ENCODE measurements at regions not wholly inside any gene's neighbourhood (a gene's known extent, or its start where the extent isn't known, plus 50 kb on each side); places are given as distances from the start of the nearest gene placed in this dataset.

DNA sequence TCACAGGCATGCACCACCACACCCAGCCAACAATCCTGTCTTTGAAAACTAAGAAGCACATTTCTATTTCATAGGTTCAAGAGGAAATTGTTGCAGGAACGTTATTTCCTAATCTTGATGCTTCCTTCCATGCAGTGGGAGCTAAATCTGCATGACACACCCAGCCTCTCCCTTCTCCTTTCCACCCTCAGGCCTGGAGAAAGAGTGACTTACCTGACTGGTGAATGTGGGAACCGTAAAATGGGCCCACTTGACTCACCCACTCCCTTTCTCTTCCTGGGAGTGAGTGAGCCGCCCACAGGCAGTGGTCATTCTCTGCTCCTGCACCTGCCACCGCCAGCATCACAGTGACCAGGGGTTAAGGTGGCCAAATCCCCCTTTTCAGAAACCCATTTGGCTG is 78.2 kb downstream of the C9orf50 start (continued):
- TF ChIP-seq, protein P1, sequence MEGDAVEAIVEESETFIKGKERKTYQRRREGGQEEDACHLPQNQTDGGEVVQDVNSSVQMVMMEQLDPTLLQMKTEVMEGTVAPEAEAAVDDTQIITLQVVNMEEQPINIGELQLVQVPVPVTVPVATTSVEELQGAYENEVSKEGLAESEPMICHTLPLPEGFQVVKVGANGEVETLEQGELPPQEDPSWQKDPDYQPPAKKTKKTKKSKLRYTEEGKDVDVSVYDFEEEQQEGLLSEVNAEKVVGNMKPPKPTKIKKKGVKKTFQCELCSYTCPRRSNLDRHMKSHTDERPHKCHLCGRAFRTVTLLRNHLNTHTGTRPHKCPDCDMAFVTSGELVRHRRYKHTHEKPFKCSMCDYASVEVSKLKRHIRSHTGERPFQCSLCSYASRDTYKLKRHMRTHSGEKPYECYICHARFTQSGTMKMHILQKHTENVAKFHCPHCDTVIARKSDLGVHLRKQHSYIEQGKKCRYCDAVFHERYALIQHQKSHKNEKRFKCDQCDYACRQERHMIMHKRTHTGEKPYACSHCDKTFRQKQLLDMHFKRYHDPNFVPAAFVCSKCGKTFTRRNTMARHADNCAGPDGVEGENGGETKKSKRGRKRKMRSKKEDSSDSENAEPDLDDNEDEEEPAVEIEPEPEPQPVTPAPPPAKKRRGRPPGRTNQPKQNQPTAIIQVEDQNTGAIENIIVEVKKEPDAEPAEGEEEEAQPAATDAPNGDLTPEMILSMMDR (IDR thresholded peaks at IDR 0.05; ENCODE audit: low read depth, low read length, missing input control), result no peak
- TF ChIP-seq, protein P2, sequence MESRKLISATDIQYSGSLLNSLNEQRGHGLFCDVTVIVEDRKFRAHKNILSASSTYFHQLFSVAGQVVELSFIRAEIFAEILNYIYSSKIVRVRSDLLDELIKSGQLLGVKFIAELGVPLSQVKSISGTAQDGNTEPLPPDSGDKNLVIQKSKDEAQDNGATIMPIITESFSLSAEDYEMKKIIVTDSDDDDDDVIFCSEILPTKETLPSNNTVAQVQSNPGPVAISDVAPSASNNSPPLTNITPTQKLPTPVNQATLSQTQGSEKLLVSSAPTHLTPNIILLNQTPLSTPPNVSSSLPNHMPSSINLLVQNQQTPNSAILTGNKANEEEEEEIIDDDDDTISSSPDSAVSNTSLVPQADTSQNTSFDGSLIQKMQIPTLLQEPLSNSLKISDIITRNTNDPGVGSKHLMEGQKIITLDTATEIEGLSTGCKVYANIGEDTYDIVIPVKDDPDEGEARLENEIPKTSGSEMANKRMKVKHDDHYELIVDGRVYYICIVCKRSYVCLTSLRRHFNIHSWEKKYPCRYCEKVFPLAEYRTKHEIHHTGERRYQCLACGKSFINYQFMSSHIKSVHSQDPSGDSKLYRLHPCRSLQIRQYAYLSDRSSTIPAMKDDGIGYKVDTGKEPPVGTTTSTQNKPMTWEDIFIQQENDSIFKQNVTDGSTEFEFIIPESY (IDR thresholded peaks at IDR 0.05), result no peak

DNA sequence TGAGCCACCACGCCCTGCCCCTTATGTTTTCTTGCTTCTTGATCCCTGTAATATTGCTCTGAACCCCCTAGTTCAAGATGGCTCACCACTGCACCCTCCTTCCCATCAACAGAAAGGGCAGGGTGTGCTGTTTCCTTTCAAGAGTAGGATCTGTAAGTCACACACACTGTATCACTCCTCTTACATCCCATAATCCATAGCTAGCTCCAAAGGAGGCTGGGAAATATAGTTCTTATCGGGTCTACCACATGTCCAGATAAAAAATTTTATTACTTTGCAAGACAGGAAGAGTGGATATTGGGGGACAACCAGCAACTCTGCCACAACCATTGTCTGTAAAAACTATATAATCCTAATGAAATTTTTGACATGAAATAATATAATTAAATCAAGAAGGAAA is 79.6 kb downstream of the C9orf50 start:
- no peak for TF ChIP-seq HNF4A (conservative IDR thresholded peaks at IDR 0.05)
- TF ChIP-seq FOXA2 (IDR thresholded peaks at IDR 0.05), result no peak
- TF ChIP-seq YY1 (IDR thresholded peaks at IDR 0.05), result no peak
- TF ChIP-seq, protein P3, sequence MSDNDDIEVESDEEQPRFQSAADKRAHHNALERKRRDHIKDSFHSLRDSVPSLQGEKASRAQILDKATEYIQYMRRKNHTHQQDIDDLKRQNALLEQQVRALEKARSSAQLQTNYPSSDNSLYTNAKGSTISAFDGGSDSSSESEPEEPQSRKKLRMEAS (IDR thresholded peaks at IDR 0.05), result no peak
- no peak for TF ChIP-seq GABPA (IDR thresholded peaks at IDR 0.05 in 1 of 2, conservative IDR thresholded peaks at IDR 0.05 in 1 of 2)
- TF ChIP-seq, protein P4, sequence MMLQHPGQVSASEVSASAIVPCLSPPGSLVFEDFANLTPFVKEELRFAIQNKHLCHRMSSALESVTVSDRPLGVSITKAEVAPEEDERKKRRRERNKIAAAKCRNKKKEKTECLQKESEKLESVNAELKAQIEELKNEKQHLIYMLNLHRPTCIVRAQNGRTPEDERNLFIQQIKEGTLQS (IDR thresholded peaks at IDR 0.05), result no peak
- TF ChIP-seq, protein P2 (IDR thresholded peaks at IDR 0.05), result no peak
- no peak for TF ChIP-seq JUND (IDR thresholded peaks at IDR 0.05)
- no peak for TF ChIP-seq RXRA (IDR thresholded peaks at IDR 0.05)
- no peak for TF ChIP-seq SP1 (IDR thresholded peaks at IDR 0.05)
- no peak for TF ChIP-seq HNF4G (IDR thresholded peaks at IDR 0.05)
- no peak for TF ChIP-seq NR2F2 (IDR thresholded peaks at IDR 0.05)
- TF ChIP-seq FOXA1 (IDR thresholded peaks at IDR 0.05), result no peak
- no peak for TF ChIP-seq EGR1 (IDR thresholded peaks at IDR 0.05; ENCODE audit: low read depth in 2 of 2)
- no peak for TF ChIP-seq RAD21 (IDR thresholded peaks at IDR 0.05)
- TF ChIP-seq TAF1 (conservative IDR thresholded peaks at IDR 0.05), result no peak
- TF ChIP-seq, protein P5, sequence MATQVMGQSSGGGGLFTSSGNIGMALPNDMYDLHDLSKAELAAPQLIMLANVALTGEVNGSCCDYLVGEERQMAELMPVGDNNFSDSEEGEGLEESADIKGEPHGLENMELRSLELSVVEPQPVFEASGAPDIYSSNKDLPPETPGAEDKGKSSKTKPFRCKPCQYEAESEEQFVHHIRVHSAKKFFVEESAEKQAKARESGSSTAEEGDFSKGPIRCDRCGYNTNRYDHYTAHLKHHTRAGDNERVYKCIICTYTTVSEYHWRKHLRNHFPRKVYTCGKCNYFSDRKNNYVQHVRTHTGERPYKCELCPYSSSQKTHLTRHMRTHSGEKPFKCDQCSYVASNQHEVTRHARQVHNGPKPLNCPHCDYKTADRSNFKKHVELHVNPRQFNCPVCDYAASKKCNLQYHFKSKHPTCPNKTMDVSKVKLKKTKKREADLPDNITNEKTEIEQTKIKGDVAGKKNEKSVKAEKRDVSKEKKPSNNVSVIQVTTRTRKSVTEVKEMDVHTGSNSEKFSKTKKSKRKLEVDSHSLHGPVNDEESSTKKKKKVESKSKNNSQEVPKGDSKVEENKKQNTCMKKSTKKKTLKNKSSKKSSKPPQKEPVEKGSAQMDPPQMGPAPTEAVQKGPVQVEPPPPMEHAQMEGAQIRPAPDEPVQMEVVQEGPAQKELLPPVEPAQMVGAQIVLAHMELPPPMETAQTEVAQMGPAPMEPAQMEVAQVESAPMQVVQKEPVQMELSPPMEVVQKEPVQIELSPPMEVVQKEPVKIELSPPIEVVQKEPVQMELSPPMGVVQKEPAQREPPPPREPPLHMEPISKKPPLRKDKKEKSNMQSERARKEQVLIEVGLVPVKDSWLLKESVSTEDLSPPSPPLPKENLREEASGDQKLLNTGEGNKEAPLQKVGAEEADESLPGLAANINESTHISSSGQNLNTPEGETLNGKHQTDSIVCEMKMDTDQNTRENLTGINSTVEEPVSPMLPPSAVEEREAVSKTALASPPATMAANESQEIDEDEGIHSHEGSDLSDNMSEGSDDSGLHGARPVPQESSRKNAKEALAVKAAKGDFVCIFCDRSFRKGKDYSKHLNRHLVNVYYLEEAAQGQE (IDR thresholded peaks at IDR 0.05), result no peak
- TF ChIP-seq, protein P1 (IDR thresholded peaks at IDR 0.05; ENCODE audit: low read depth, low read length, missing input control), result no peak
- 88% methylated on average over 2 of the region's 2 CpGs for WGBS

More for the DNA sequence above, 79.6 kb downstream of the C9orf50 start:
- H3K9me3 ChIP-seq (ENCODE audit: control insufficient read depth in 4 of 4, low read length in 3 of 4), result peaks cover 0 to 5% (median 0%) of the 10 kb centered on the region in 4 donors
- no peak overlapping the region for H3K9ac ChIP-seq (ENCODE audit: low read depth in 1 of 2, low read length in 2 of 2)
- H3K36me3 ChIP-seq (ENCODE audit: control insufficient read depth in 4 of 4, insufficient read depth in 3 of 4, low read depth in 1 of 4, low read length in 3 of 4), result no peaks in the 10 kb centered on the region
- H3K4me3 ChIP-seq (ENCODE audit: low read depth in 1 of 3, low read length in 3 of 3), result no peak overlapping the region
- no peak for DNase-seq (ENCODE audit: low spot score)
- H3K4me1 ChIP-seq (ENCODE audit: control insufficient read depth in 4 of 4, insufficient read depth in 4 of 4, low read length in 3 of 4), result no peaks in the 10 kb centered on the region
- H3K27me3 ChIP-seq (ENCODE audit: control insufficient read depth in 4 of 4, insufficient read depth in 4 of 4, low read length in 3 of 4), result no peaks in the 10 kb centered on the region
- H3K27ac ChIP-seq (ENCODE audit: low read depth in 1 of 2, low read length in 2 of 2), result no peak overlapping the region
